GM12878 (cell line): ENCODE measurements at regions not wholly inside any gene's neighbourhood (a gene's known extent, or its start where the extent isn't known, plus 50 kb on each side); places are given as distances from the start of the nearest gene placed in this dataset.

Experiments used
- ATAC-seq: fragments of 200-7000 bp; cut with Tn5 transposase; 3 replicates; pipeline ENCODE4 v1.9.1; 2020; ENCODE audit warnings: mild to moderate bottlenecking, moderate library complexity
- BruUV-seq: library from RNA; stranded (reverse); fragments of 400-500 nt; replicated peaks from 2 replicates; lab custom pipeline; 2021; lab: Mats Ljungman, UMichigan
- CTCF ChIA-PET: fragments of 300-600 bp; sonication (Branson Sonifier 250); formaldehyde crosslinking; extraction: SDS; loops from one replicate; lab custom pipeline; 2021; ENCODE audit warnings: inconsistent platforms; lab: Yijun Ruan, JAX
- POLR2A ChIA-PET: fragments of 350-600 bp; formaldehyde crosslinking; extraction: SDS; loops from one replicate; lab custom pipeline; 2021; ENCODE audit warnings: inconsistent platforms; lab: Charles Lee
- RAD21 ChIA-PET: fragments of 300-600 bp; sonication (Branson Sonifier 250); formaldehyde crosslinking; loops from one replicate; lab custom pipeline; 2023; ENCODE audit warnings: antibody characterized with exemption; ENCODE audit not compliant: unreplicated experiment; lab: Charles Lee
- SMC1A ChIA-PET: fragments of 300-600 bp; sonication (Branson Sonifier 250); formaldehyde crosslinking; loops from one replicate; lab custom pipeline; 2023; ENCODE audit not compliant: unreplicated experiment, uncharacterized antibody; lab: Charles Lee
- DNase-seq: peaks from one replicate; pipeline ENCODE4 v3.0.0-alpha.2; 2011; ENCODE audit warnings: low read depth, low spot score
- FAIRE-seq: peaks from 3 replicates; lab custom pipeline; 2011; peaks lifted over from hg19 to GRCh38; lab: Jason Lieb, UNC
- H2AFZ ChIP-seq: 2 replicates; pipeline ENCODE4 v1.6.0; 2011; ENCODE audit warnings: low read depth, low read length, control low read depth; ENCODE audit not compliant: control insufficient read depth
- H3K27ac ChIP-seq: 2 replicates; pipeline ENCODE4 v1.5.1; 2011; ENCODE audit warnings: control low read depth; ENCODE audit not compliant: control insufficient read depth, insufficient read depth
- H3K27me3 ChIP-seq, 2 experiments: replicated peaks in 1 of 2; 2 replicates each; pipeline versions ENCODE4 v1.6.0 to v1.6.1; 2011; ENCODE audit warnings: low read length in 1 of 2; ENCODE audit not compliant: control insufficient read depth in 2 of 2, insufficient read depth in 2 of 2
- H3K36me3 ChIP-seq, 2 experiments: 2 replicates each; pipeline ENCODE4 v1.5.1; 2011; ENCODE audit warnings: low read length in 1 of 2; ENCODE audit not compliant: control insufficient read depth in 2 of 2, insufficient read depth in 2 of 2
- H3K4me1 ChIP-seq: 2 replicates; pipeline ENCODE4 v1.6.1; 2011; ENCODE audit warnings: mild to moderate bottlenecking, low read length, moderate library complexity, mixed read lengths; ENCODE audit not compliant: control insufficient read depth, insufficient read depth
- H3K4me2 ChIP-seq: 2 replicates; pipeline ENCODE4 v1.6.0; 2011; ENCODE audit warnings: control low read depth; ENCODE audit not compliant: control insufficient read depth, insufficient read depth
- H3K4me3 ChIP-seq: fragments of 200-600 bp; sonication (generic); 2 replicates; pipeline ENCODE4 v1.5.1; 2016
- H3K79me2 ChIP-seq: 2 replicates; pipeline ENCODE4 v1.6.0; 2011; ENCODE audit warnings: low read length; ENCODE audit not compliant: control insufficient read depth, insufficient read depth
- H3K9ac ChIP-seq: 2 replicates; pipeline ENCODE4 v1.8.0; 2011; ENCODE audit warnings: low read length, control low read depth, mixed read lengths; ENCODE audit not compliant: control insufficient read depth, insufficient read depth
- H3K9me3 ChIP-seq: replicated peaks from 3 replicates; pipeline ENCODE4 v1.5.1; 2011; ENCODE audit warnings: mild to moderate bottlenecking, low read length; ENCODE audit not compliant: control insufficient read depth, insufficient read depth
- H4K20me1 ChIP-seq: 2 replicates; pipeline ENCODE4 v1.6.0; 2011; ENCODE audit not compliant: control insufficient read depth, insufficient read depth
- CEBPZ ChIP-seq: fragments of 150-350 bp; IDR thresholded peaks from 2 replicates; pipeline ENCODE4 v1.6.1; 2016; ENCODE audit warnings: low read depth, low read length
- EP300 ChIP-seq, 2 experiments: fragments of 150-350 bp in 1 of 2; IDR thresholded peaks; 2 replicates each; pipeline ENCODE4 v1.6.1; 2011 to 2012; ENCODE audit warnings: low read depth in 2 of 2, low read length in 2 of 2, borderline replicate concordance in 1 of 2, improper control_type of control experiment in 1 of 2, inconsistent platforms in 1 of 2; ENCODE audit not compliant: control insufficient read depth in 1 of 2
- FOXM1 ChIP-seq: IDR thresholded peaks from 2 replicates; pipeline ENCODE4 v1.6.1; 2012; ENCODE audit warnings: low read depth, mild to moderate bottlenecking, inconsistent platforms, low read length, moderate library complexity
- HCFC1 ChIP-seq: fragments of 150-350 bp; IDR thresholded peaks from 2 replicates; pipeline ENCODE4 v1.6.1; 2014; ENCODE audit warnings: low read length
- MLLT1 ChIP-seq: fragments of 450-650 bp; IDR thresholded peaks from 2 replicates; pipeline ENCODE4 v1.6.1; 2016; ENCODE audit warnings: mild to moderate bottlenecking
- NFYA ChIP-seq: IDR thresholded peaks from 2 replicates; pipeline ENCODE4 v1.6.1; 2011; ENCODE audit warnings: low read depth, mild to moderate bottlenecking, low read length, improper control_type of control experiment, borderline replicate concordance
- PRDM15 ChIP-seq: fragments of 450-650 bp; formaldehyde crosslinking; IDR thresholded peaks from 2 replicates; pipeline ENCODE4 v1.4.0; 2020; ENCODE audit warnings: mild to moderate bottlenecking, moderate library complexity
- WGBS: methylation state at CpG from one replicate; pipeline ENCODE4 v1.1.6; 2016; ENCODE audit warnings: low lambda C conversion rate; ENCODE audit not compliant: insufficient replicate concordance, insufficient coverage; ENCODE audit errors: missing lambda C conversion rate; 5-methylcytosine and 5-hydroxymethylcytosine counted together
- in situ Hi-C: fragments of 300-500 bp; cut with MboI; formaldehyde crosslinking; loops from 9 replicates; pipeline ENCODE4 v1.14.3; 2018; ENCODE audit warnings: mixed read lengths
- intact Hi-C: fragments of 100-400 bp; cut with micrococcal nuclease; formaldehyde crosslinking; loops from one replicate; pipeline ENCODE4 v1.14.2; 2022; ENCODE audit not compliant: unreplicated experiment

GRCh38 chr5:33328818-33329217 is 111.9 kb upstream of the TARS1 start:
- ChIA-PET SMC1A (no interaction called here), RAD21 (no interaction called here), CTCF (no interaction called here), POLR2A (no interaction called here)
- intact Hi-C loops (no loop called here), in situ Hi-C loops (no loop called here)
- Histone ChIP-seq H3K36me3 (no peaks in the 10 kb centered on the region), H3K27ac (no peak overlapping the region), H4K20me1 (no peaks in the 10 kb centered on the region), H3K4me2 (no peak overlapping the region), H3K79me2 (no peaks in the 10 kb centered on the region), H3K9ac (no peak overlapping the region), H3K9me3 (no peaks in the 10 kb centered on the region), H2AFZ (no peak overlapping the region), H3K4me1 (no peaks in the 10 kb centered on the region), H3K27me3 (no peaks in the 10 kb centered on the region), H3K4me3 (no peak overlapping the region)
- DNase-seq: no peak
- BruUV-seq: no TSS peak
- no peak for FAIRE-seq
- ATAC-seq: no peak
- TF ChIP-seq CEBPZ: no peak
- no peak for TF ChIP-seq PRDM15 (CRISPR knock-in tag)
- no peak for TF ChIP-seq HCFC1
- no peak for TF ChIP-seq FOXM1
- no peak for TF ChIP-seq EP300 (IDR thresholded peaks at IDR 0.05; ENCODE audit: borderline replicate concordance in 1 of 2, control insufficient read depth in 1 of 2, low read depth in 2 of 2, low read length in 2 of 2)
- no peak for TF ChIP-seq MLLT1
- no peak for TF ChIP-seq NFYA
- 44% methylated on average over 1 of the region's 1 CpG for WGBS
